Skeletal muscle cell (primary cell): ENCODE measurements at regions not wholly inside any gene's neighbourhood (a gene's known extent, or its start where the extent isn't known, plus 50 kb on each side); places are given as distances from the start of the nearest gene placed in this dataset.

Source experiments
- DNase-seq: peaks from one replicate; pipeline ENCODE4 v3.0.0-alpha.2; 2010; ENCODE audit warnings: low read depth
- H3K4me3 ChIP-seq: 2 replicates; pipeline ENCODE4 v1.5.1; 2011; ENCODE audit warnings: low read depth, mild to moderate bottlenecking, control low read depth, low read length, moderate library complexity

DNA sequence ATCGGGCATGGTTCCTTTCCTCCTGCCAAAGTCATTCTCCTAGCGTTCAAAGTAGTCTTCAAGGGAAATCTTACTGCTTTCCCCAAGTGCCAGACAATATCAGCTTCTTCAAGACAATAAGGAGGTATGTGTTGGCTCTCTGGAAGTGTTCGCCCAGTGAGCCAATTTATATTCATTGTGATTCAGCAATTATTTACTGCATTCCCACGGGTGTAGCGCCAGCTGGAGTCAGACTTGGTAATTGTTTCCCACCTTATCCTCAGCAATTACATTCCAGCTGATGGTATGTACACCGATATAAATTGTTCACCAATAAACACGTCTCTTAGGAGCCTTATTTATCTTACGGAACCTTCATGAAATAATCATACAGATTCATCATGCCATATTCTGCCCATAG lies 103.6 kb upstream of the CTNNB1 start:
- no peak overlapping the region for H3K4me3 ChIP-seq
- DNase-seq = no peak

DNA sequence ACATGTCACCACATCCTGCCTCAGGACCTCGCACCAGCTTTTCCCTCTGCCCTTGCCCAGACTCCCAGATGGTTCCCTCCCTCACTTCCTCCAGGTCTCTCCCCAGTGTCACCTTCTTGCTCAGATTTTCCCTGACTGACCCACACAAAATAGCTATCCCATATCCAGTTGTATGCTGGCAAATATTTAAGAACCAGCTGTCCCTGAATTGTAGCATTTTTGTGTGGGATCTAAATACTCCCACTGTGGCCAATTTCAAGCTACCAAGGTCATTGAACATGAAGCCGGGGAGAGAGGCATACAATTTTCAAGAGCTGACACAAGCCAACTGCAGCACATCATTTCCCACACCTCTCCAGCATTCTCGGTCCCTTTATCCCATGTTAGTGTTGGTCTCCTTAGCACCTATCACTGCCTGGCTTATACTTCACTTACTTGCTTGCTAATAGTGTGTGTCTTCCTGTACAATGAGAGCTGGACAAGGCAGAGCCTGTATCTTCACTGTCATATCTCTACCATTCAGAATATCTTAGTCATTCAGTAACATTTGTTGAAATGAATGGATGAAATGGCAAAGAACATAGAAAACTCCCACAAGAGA lies 101.3 kb upstream of the CTNNB1 start:
- no peak for DNase-seq
- H3K4me3 ChIP-seq = no peak overlapping the region

GRCh38 chr3:41101231-41101630 lies 98.1 kb upstream of the CTNNB1 start:
- no peak overlapping the region for H3K4me3 ChIP-seq
- no peak for DNase-seq

GRCh38 chr3:41102053-41102556 lies 97.2 kb upstream of the CTNNB1 start:
- no peak for DNase-seq

GRCh38 chr3:41102750-41103149 lies 96.6 kb upstream of the CTNNB1 start:
- no peak overlapping the region for H3K4me3 ChIP-seq
- no peak for DNase-seq

More at GRCh38 chr3:41102053-41102556, 97.2 kb upstream of the CTNNB1 start:
- no peak overlapping the region for H3K4me3 ChIP-seq

DNA sequence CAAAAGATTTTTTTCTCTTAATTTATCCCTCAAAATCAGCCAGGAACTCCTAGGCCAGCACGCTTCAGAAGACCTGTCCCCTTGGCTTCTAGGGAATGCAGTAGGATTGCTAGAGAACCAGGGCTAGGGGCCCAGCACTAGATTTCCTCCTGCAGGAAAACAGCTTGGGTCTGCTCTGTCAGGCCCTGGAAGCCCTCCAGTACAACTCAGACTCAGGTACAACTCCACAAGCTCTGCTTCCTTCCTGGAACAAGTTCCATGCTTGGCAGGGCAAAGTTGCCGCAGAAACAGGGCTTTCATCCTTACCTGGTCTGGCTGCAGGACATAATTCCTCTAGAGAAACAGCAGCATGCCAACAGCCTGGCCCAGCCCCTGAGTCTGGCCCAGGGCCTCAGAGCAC lies 96.1 kb upstream of the CTNNB1 start:
- DNase-seq = no peak
- no peak overlapping the region for H3K4me3 ChIP-seq

GRCh38 chr3:41104147-41104546 lies 95.2 kb upstream of the CTNNB1 start:
- no peak overlapping the region for H3K4me3 ChIP-seq
- no peak for DNase-seq

- no peak overlapping the region for H3K4me3 ChIP-seq
- DNase-seq = no peak
These were observed 92.6 kb upstream of the CTNNB1 start for GRCh38 chr3:41106691-41107090.

DNA sequence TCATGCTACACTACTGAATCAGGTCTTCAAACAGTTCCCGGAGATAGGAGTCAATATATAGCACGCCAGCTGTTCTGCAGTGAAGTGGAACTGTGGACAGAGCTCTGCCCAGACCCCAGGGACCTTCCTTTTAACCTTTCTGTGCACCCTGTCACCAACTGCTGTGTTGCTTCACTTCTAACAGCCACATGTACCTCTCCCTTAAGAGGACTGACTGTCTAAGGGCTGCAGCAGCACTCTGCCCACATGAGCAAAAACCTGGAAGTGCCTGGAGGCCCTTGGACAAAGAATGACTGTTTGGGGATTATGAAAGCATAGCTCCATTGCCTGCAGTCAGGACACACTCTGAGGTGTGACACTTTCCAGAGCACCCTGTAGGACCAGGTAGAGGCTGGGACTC lies 88.3 kb upstream of the CTNNB1 start:
- no peak overlapping the region for H3K4me3 ChIP-seq
- no peak for DNase-seq

GRCh38 chr3:41112466-41112865 lies 86.8 kb upstream of the CTNNB1 start:
- no peak overlapping the region for H3K4me3 ChIP-seq
- no peak for DNase-seq

DNA sequence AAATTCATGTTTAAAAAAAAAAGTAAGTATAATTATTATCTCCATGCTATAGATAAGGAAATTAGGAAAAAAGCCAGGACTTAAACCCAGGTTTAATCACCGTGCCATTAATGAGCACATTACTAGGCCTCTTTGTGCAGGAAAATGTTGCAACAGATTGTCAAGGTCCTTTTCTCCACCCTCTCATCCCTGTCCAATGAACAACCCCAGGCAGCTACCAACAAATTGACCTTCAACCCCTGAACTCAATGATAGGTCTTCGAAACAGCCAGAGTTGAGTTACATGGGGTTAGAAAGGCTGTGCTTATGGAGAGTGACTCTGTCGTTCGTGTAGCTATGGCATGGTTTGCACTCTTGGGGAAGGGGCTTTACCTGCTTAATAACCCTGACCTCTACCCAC lies 84.2 kb upstream of the CTNNB1 start:
- no peak overlapping the region for H3K4me3 ChIP-seq
- no peak for DNase-seq

DNA sequence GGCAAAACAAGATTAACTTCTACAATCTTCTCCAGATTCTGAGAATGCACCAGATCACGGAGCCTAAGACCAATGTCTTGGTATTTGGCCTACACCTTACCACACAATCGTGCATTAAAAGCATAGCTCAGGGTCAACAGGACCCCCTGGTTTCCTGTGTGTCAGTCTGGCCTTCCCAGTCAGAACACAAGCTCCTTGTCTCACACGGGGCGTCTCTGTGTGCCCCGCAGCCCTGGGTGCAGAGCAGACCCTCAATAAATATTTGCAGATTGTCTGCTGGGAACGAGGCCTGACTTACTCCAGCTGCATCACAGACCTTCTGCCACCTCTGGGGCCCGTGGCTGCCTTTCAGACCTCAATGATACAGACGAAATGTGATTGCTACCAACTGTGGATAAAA lies 82.5 kb upstream of the CTNNB1 start:
- H3K4me3 ChIP-seq = no peak overlapping the region
- DNase-seq = no peak

GRCh38 chr3:41117398-41117870 lies 81.9 kb upstream of the CTNNB1 start:
- DNase-seq = peak; percentile 64
- no peak overlapping the region for H3K4me3 ChIP-seq

- no peak overlapping the region for H3K4me3 ChIP-seq
- DNase-seq = no peak
These were observed 80.6 kb upstream of the CTNNB1 start for GRCh38 chr3:41118461-41119390.

DNA sequence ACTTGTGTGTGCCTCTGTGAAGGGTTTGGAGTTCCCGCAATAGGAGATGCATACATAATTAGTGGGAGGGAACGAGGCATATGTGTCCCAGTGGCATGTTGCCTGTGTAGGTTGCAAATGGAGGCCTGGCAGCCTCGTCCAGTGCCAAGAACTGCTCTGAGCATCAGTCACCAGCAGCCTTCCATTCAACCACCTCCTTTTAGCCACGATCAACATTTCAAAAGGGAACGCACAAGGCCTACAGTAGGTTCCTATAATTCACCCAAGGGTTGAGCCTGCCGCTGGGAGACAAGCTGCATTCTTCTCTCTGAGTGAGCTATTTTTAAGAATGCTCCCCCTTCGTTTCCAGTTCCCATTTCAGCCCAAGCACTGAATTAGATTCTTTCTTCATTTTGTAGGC lies 78.8 kb upstream of the CTNNB1 start:
- no peak for DNase-seq
- H3K4me3 ChIP-seq = no peak overlapping the region

DNA sequence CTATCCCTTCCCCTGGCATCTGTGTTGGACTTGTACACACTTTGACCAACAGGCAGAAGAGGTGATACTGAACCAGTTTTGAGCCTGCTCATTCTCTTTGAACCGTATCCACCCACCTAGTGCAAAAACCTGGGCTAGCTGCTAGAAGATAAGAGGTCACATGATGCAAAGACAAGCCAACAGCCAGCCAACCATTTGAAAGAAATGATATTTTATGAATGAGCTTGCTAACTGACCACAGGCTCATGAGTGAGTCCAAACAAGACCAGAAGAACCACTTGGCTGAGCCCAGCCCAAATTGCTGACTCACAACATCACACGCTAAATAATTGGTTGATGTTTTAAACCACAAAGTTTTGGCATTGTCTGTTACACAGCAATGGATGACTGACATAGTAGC lies 74.0 kb upstream of the CTNNB1 start:
- no peak for DNase-seq
- H3K4me3 ChIP-seq = no peak overlapping the region

GRCh38 chr3:41126472-41126871 lies 72.8 kb upstream of the CTNNB1 start:
- H3K4me3 ChIP-seq = no peak overlapping the region

GRCh38 chr3:41126961-41127360 lies 72.3 kb upstream of the CTNNB1 start:
- no peak for DNase-seq
- H3K4me3 ChIP-seq = no peak overlapping the region

More at GRCh38 chr3:41126472-41126871, 72.8 kb upstream of the CTNNB1 start:
- no peak for DNase-seq

GRCh38 chr3:41127414-41127813 lies 71.9 kb upstream of the CTNNB1 start:
- DNase-seq = no peak

GRCh38 chr3:41129731-41130130 lies 69.6 kb upstream of the CTNNB1 start:
- no peak overlapping the region for H3K4me3 ChIP-seq
- DNase-seq = no peak

More at GRCh38 chr3:41127414-41127813, 71.9 kb upstream of the CTNNB1 start:
- no peak overlapping the region for H3K4me3 ChIP-seq

DNA sequence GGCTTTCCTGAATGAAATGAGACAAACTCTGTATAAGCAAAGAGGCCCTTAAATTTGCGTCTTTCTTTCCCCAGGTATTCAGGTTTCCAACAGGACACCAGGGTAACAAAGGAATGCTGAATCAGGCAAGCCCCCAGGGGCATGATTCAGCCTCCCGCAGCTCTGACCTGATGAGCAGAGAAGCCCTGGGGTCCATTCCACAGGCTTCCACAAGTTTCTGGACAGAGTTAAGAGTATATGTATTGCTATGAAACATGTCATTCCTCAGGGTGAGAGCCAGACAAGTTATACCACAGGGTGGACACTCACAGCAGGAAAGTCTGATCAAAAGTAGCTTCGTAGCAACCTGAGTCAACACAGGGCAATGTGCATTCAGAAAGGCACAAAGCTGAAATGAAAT lies 68.1 kb upstream of the CTNNB1 start:
- DNase-seq = no peak

More for the DNA sequence above, 68.1 kb upstream of the CTNNB1 start:
- no peak overlapping the region for H3K4me3 ChIP-seq
